Keratinocyte (primary cell): ENCODE measurements at regions not wholly inside any gene's neighbourhood (a gene's known extent, or its start where the extent isn't known, plus 50 kb on each side); places are given as distances from the start of the nearest gene placed in this dataset.

Experiments
- DNase-seq: peaks from one replicate; pipeline ENCODE4 v3.0.0-alpha.2; 2011; ENCODE audit warnings: low read depth, missing footprints, low spot score
- FAIRE-seq: peaks from 2 replicates; lab custom pipeline; 2011; peaks lifted over from hg19 to GRCh38; lab: Jason Lieb, UNC
- H2AFZ ChIP-seq: 2 replicates; pipeline ENCODE4 v1.6.0; 2012; ENCODE audit warnings: low read length, control low read depth, inconsistent platforms; ENCODE audit not compliant: control insufficient read depth
- H3K27ac ChIP-seq: 2 replicates; pipeline ENCODE4 v1.5.1; 2011; ENCODE audit warnings: low read length; ENCODE audit not compliant: control insufficient read depth, insufficient read depth
- H3K27me3 ChIP-seq: 3 replicates; pipeline ENCODE4 v1.6.0; 2011; ENCODE audit warnings: low read length; ENCODE audit not compliant: control insufficient read depth, insufficient read depth; ENCODE audit errors: extremely low read depth
- H3K36me3 ChIP-seq, 2 experiments: 2 replicates in 1 of 2; 3 replicates in 1 of 2; pipeline ENCODE4 v1.5.1; 2011; ENCODE audit warnings: low read length in 2 of 2, mild to moderate bottlenecking in 1 of 2; ENCODE audit not compliant: control insufficient read depth in 2 of 2, insufficient read depth in 2 of 2; ENCODE audit errors: extremely low read depth in 1 of 2
- H3K4me1 ChIP-seq: 3 replicates; pipeline ENCODE4 v1.5.1; 2011; ENCODE audit warnings: low read length; ENCODE audit not compliant: control insufficient read depth, insufficient read depth; ENCODE audit errors: extremely low read depth
- H3K4me2 ChIP-seq: 3 replicates; pipeline ENCODE4 v1.6.0; 2011; ENCODE audit warnings: low read depth, low read length; ENCODE audit not compliant: control insufficient read depth, insufficient read depth; ENCODE audit errors: extremely low read depth
- H3K4me3 ChIP-seq, 3 experiments: fragments of 200-600 bp in 1 of 3; sonication (generic) in 1 of 3; 2 replicates in 2 of 3; 3 replicates in 1 of 3; pipeline ENCODE4 v1.5.1; 2011 to 2016; ENCODE audit warnings: low read length in 3 of 3, mild to moderate bottlenecking in 3 of 3, control low read depth in 2 of 3, inconsistent platforms in 1 of 3, low read depth in 1 of 3, mixed read lengths in 1 of 3, mixed run types in 1 of 3, moderate library complexity in 1 of 3; ENCODE audit not compliant: control insufficient read depth in 2 of 3, insufficient read depth in 2 of 3; ENCODE audit errors: extremely low read depth in 1 of 3
- H3K79me2 ChIP-seq: 2 replicates; pipeline ENCODE4 v1.6.0; 2012; ENCODE audit warnings: low read length; ENCODE audit not compliant: control insufficient read depth, insufficient read depth
- H3K9ac ChIP-seq: 3 replicates; pipeline ENCODE4 v1.6.0; 2011; ENCODE audit warnings: low read length; ENCODE audit not compliant: control insufficient read depth, insufficient read depth; ENCODE audit errors: extremely low read depth
- H3K9me1 ChIP-seq: 3 replicates; pipeline ENCODE4 v1.6.0; 2011; ENCODE audit warnings: low read length; ENCODE audit not compliant: control insufficient read depth, insufficient read depth; ENCODE audit errors: extremely low read depth
- H3K9me3 ChIP-seq: 2 replicates; pipeline ENCODE4 v1.5.1; 2012; ENCODE audit warnings: low read depth, low read length; ENCODE audit not compliant: control insufficient read depth
- H4K20me1 ChIP-seq: 3 replicates; pipeline ENCODE4 v1.6.0; 2011; ENCODE audit warnings: low read length; ENCODE audit not compliant: control insufficient read depth, insufficient read depth; ENCODE audit errors: extremely low read depth
- CTCF ChIP-seq, 3 experiments: IDR thresholded peaks in 1 of 3; conservative IDR thresholded peaks in 1 of 3; optimal IDR thresholded peaks in 1 of 3; 2 replicates in 2 of 3; 3 replicates in 1 of 3; pipeline versions ENCODE3 to v1.5.1; 2011; ENCODE audit warnings: low read length in 3 of 3, mild to moderate bottlenecking in 3 of 3, moderate library complexity in 2 of 3, control low read depth in 1 of 3, inconsistent platforms in 1 of 3; ENCODE audit not compliant: insufficient read depth in 2 of 3; ENCODE audit errors: extremely low read depth in 1 of 3
- EZH2 ChIP-seq: IDR thresholded peaks from one replicate; pipeline ENCODE4 v1.6.1; 2012; ENCODE audit warnings: inconsistent platforms, mild to moderate bottlenecking, low read length, moderate library complexity
- dilution Hi-C: fragments of 300-500 bp; cut with MboI; formaldehyde crosslinking; loops from one replicate; pipeline ENCODE4 v1.7.0; 2020; ENCODE audit warnings: low sequenced_read_pairs; ENCODE audit not compliant: extremely low pct_ligation_motif_present

- Histone ChIP-seq H3K9me3 (no peaks in the 10 kb centered on the region), H3K4me1 (no peaks in the 10 kb centered on the region), H4K20me1 (no peaks in the 10 kb centered on the region), H3K9ac (no peak overlapping the region), H3K9me1 (no peaks in the 10 kb centered on the region), H3K27me3 (no peaks in the 10 kb centered on the region), H3K27ac (no peak overlapping the region), H3K4me3 (no peak overlapping the region), H3K36me3 (no peaks in the 10 kb centered on the region), H2AFZ (no peak overlapping the region), H3K79me2 (no peaks in the 10 kb centered on the region), H3K4me2 (no peak overlapping the region)
- dilution Hi-C loops = no loop called here
- TF ChIP-seq CTCF (optimal IDR thresholded peaks at IDR 0.05 in 1 of 3, IDR thresholded peaks at IDR 0.05 in 1 of 3, conservative IDR thresholded peaks at IDR 0.05 in 1 of 3; ENCODE audit: extremely low read depth in 1 of 3, insufficient read depth in 2 of 3, low read length in 3 of 3) (no peak), EZH2 (no peak)
- DNase-seq (no peak), FAIRE-seq (no peak)
These were observed 60.8 kb upstream of the TENT5A start for GRCh38 chr6:81813305-81813704.

GRCh38 chr6:81812401-81812800 lies 59.9 kb upstream of the TENT5A start:
- Histone ChIP-seq H3K4me1 (no peaks in the 10 kb centered on the region), H4K20me1 (no peaks in the 10 kb centered on the region), H3K9me3 (no peaks in the 10 kb centered on the region), H3K4me2 (no peak overlapping the region), H3K4me3 (no peak overlapping the region), H3K27ac (no peak overlapping the region), H3K9me1 (no peaks in the 10 kb centered on the region), H3K36me3 (no peaks in the 10 kb centered on the region), H3K9ac (no peak overlapping the region), H3K79me2 (no peaks in the 10 kb centered on the region), H3K27me3 (no peaks in the 10 kb centered on the region), H2AFZ (no peak overlapping the region)
- dilution Hi-C loops = no loop called here
- FAIRE-seq (no peak), DNase-seq (no peak)
- TF ChIP-seq CTCF (optimal IDR thresholded peaks at IDR 0.05 in 1 of 3, IDR thresholded peaks at IDR 0.05 in 1 of 3, conservative IDR thresholded peaks at IDR 0.05 in 1 of 3; ENCODE audit: extremely low read depth in 1 of 3, insufficient read depth in 2 of 3, low read length in 3 of 3) = no peak
- no peak for TF ChIP-seq EZH2
